ENCODE measurements at regions not wholly inside any gene's neighbourhood (a gene's known extent, or its start where the extent isn't known, plus 50 kb on each side); places are given as distances from the start of the nearest gene placed in this dataset.

- TF ChIP-seq CTCF (IDR thresholded peaks at IDR 0.05; ENCODE audit: low read depth, low read length) = no peak
- CTCF ChIA-PET = no interaction called here
- Histone ChIP-seq H3K27me3 (ENCODE audit: control insufficient read depth, insufficient read depth, low read length) (no peaks in the 10 kb centered on the region), H3K4me3 (ENCODE audit: low read depth, low read length) (no peak overlapping the region), H3K27ac (ENCODE audit: low read depth, low read length) (no peak overlapping the region), H3K9me3 (ENCODE audit: control insufficient read depth, insufficient read depth, low read length) (no peaks in the 10 kb centered on the region)
- POLR2A ChIA-PET = no interaction called here
- no peak for DNase-seq (ENCODE audit: low read depth, low spot score)
These were observed 414.3 kb downstream of the TFAP2A start for GRCh38 chr6:10000551-10000950.

DNA sequence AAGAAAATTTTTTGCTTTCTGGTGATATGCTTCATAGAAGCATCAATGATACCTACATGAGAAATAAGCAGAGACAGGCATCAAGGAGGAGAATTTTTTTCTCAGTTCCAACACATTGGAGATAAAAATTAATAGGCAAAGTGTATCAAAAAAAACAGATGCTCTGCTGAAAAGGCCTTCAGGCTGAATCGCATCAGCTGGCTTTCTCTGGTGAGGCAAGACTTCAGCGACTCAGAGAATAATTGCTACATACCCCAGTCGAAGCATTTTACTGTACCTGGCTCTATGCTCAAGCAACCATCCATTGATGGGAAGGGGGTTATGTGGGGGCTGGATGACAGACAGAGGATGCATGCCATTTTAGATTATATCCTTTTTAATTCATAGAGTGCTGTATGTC lies 415.1 kb downstream of the TFAP2A start:
- Histone ChIP-seq H3K4me3 (ENCODE audit: low read depth, low read length) (no peak overlapping the region), H3K27me3 (ENCODE audit: control insufficient read depth, insufficient read depth, low read length) (no peaks in the 10 kb centered on the region), H3K27ac (ENCODE audit: low read depth, low read length) (no peak overlapping the region), H3K9me3 (ENCODE audit: control insufficient read depth, insufficient read depth, low read length) (no peaks in the 10 kb centered on the region)
- TF ChIP-seq CTCF (IDR thresholded peaks at IDR 0.05; ENCODE audit: low read depth, low read length) = no peak
- POLR2A ChIA-PET = no interaction called here
- CTCF ChIA-PET = interaction anchor here (0.6 kb wide), 1 partner anchor 270 kb away, joined by 3 read pairs; no protein-coding TSS in a partner anchor
- no peak for DNase-seq (ENCODE audit: low read depth, low spot score)

GRCh38 chr6:9986273-9986672 lies 428.6 kb downstream of the TFAP2A start:
- no peak overlapping the region for H3K4me3 ChIP-seq (ENCODE audit: low read depth, low read length)
- POLR2A ChIA-PET = no interaction called here

GRCh38 chr6:9985481-9985880 lies 429.4 kb downstream of the TFAP2A start:
- ChIA-PET POLR2A (no interaction called here), CTCF (no interaction called here)
- Histone ChIP-seq H3K27ac (ENCODE audit: low read depth, low read length) (no peak overlapping the region), H3K4me3 (ENCODE audit: low read depth, low read length) (no peak overlapping the region), H3K9me3 (ENCODE audit: control insufficient read depth, insufficient read depth, low read length) (no peaks in the 10 kb centered on the region; the same call in 1 of the 2 replicates), H3K27me3 (ENCODE audit: control insufficient read depth, insufficient read depth, low read length) (no peaks in the 10 kb centered on the region)
- DNase-seq (ENCODE audit: low read depth, low spot score) = no peak
- no peak for TF ChIP-seq CTCF (IDR thresholded peaks at IDR 0.05; ENCODE audit: low read depth, low read length)

More at GRCh38 chr6:9986273-9986672, 428.6 kb downstream of the TFAP2A start:
- no peaks in the 10 kb centered on the region; the same call in 1 of the 2 replicates for H3K9me3 ChIP-seq (ENCODE audit: control insufficient read depth, insufficient read depth, low read length)
- H3K27me3 ChIP-seq (ENCODE audit: control insufficient read depth, insufficient read depth, low read length) = no peaks in the 10 kb centered on the region
- no peak for DNase-seq (ENCODE audit: low read depth, low spot score)
- TF ChIP-seq CTCF (IDR thresholded peaks at IDR 0.05; ENCODE audit: low read depth, low read length) = no peak
- CTCF ChIA-PET = no interaction called here
- H3K27ac ChIP-seq (ENCODE audit: low read depth, low read length) = no peak overlapping the region

GRCh38 chr6:9984607-9985006 lies 430.3 kb downstream of the TFAP2A start:
- no peaks in the 10 kb centered on the region; the same call in 1 of the 2 replicates for H3K9me3 ChIP-seq (ENCODE audit: control insufficient read depth, insufficient read depth, low read length)
- no peak overlapping the region for H3K27ac ChIP-seq (ENCODE audit: low read depth, low read length)
- ChIA-PET POLR2A (no interaction called here), CTCF (no interaction called here)
- no peaks in the 10 kb centered on the region for H3K27me3 ChIP-seq (ENCODE audit: control insufficient read depth, insufficient read depth, low read length)
- no peak for TF ChIP-seq CTCF (IDR thresholded peaks at IDR 0.05; ENCODE audit: low read depth, low read length)
- no peak overlapping the region for H3K4me3 ChIP-seq (ENCODE audit: low read depth, low read length)
- DNase-seq (ENCODE audit: low read depth, low spot score) = no peak
